Hypothalamus (tissue), 51 donors: ENCODE measurements at regions not wholly inside any gene's neighbourhood (a gene's known extent, or its start where the extent isn't known, plus 50 kb on each side); places are given as distances from the start of the nearest gene placed in this dataset.
"Not testable (repeated sequence)": the region's sequence is repeated elsewhere in the genome, so short reads cannot be mapped to it uniquely, and the experiment has no call there.

ENCODE experiments used
- DNase-seq, 51 donors: peaks; one replicate each; lab custom pipeline; 2025; lab: John Stamatoyannopoulos, UW

GRCh38 chr6:4434655-4435054 lies 299.3 kb upstream of the ECI2 start:
- DNase-seq: no peak

DNA sequence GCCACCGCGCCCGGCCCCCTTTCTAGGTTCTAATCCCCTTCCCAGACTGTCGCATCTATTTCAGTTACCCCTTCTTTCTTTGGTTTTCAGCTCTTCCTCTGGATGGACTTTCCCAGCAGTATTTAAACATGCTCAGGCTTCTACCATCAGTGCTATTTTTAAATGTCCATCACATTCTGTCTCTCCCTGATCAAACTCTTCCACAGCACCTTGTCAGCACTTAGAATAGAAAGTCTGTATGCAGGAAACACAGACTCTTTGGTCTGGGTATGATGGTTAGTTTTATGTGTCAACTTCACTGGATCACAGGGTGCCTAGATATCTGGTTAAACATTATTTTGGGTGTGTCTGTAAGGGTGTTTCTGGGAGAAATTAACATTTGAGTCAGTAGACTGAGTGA lies 297.8 kb upstream of the ECI2 start:
- no peak for DNase-seq

GRCh38 chr6:4426968-4427367 lies 291.6 kb upstream of the ECI2 start:
- DNase-seq: no peak

GRCh38 chr6:4421837-4422236 lies 286.5 kb upstream of the ECI2 start:
- no peak for DNase-seq

DNA sequence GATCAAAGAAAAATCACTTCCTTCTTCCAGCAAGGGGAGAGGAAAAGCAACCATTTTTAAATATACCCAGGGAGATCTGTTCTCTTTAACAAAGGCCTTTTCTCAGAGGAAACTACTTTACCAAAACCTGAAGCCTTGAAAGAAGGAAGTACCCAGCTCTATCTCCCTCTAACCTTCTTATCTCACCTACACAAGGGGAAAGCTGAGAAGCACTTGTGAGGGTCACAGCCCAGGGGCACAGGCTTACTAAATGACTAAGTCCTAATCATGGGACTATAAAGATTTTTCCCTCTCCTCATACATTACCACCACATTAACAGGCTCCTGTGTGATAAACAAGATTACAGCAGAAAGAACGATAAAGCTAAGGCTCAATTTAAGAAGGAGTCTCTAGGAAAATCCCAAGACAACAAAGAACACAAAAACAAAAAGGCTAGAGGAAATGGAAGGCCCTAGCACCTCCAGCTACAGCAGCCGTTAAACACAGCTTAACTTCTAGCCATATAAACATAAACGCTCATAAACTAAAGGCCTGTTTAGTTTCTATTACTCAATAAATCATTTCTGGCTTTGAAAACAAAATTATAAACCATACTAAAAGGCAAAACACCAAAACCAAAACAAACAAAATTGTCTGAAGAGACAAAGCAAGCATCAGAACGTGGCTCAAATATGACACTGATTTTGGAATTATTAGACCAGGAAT lies 284.9 kb upstream of the ECI2 start:
- DNase-seq: no peak

GRCh38 chr6:4415549-4415948 lies 280.2 kb upstream of the ECI2 start:
- DNase-seq: no peak

- not testable (repeated sequence) for DNase-seq
Observed at GRCh38 chr6:4414078-4414477, 278.7 kb upstream of the ECI2 start.

GRCh38 chr6:4413073-4413472 lies 277.7 kb upstream of the ECI2 start:
- DNase-seq: no peak

DNA sequence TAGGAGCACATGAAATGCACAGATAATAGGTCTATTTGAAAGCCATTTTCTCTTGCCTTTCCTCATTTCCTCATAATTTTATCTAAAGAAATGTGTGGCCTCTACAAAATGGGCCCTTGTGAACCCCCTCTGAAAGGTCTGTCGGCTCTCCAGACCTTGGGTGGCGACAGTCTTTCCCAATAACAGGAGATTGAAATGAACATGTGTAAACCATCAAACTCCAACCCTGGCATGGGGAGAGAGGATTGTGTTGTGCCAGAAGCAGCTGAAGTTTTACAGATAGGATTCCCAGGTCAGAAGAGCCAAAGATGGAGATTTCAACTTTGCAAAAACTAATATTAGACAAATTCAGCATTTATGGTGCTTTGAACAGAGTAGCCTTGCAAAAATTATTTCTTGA lies 277.1 kb upstream of the ECI2 start:
- DNase-seq: no peak

- DNase-seq: no peak
Observed at GRCh38 chr6:4412077-4412476, 276.7 kb upstream of the ECI2 start.

DNA sequence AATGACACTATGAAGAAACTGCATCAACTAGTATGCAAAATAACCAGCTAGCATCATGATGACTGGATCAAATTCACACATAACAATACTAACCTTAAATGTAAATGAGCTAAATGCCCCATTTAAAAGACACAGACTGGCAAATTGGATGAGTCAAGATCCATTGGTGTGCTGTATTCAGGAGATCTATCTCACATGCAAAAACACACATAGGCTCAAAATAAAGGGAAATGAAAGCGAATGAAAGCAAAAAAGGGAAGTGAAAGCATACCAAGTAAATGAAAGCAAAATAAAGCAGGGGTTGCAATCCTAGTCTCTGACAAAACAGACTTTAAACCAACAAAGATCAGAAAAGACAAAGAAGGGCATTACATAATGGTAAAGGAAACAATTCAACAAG lies 272.3 kb upstream of the ECI2 start:
- not testable (repeated sequence) for DNase-seq

GRCh38 chr6:4405621-4406212 lies 270.3 kb upstream of the ECI2 start:
- peak in 5 of 51 donors; percentile 1 to 26 (median 12) for DNase-seq

DNA sequence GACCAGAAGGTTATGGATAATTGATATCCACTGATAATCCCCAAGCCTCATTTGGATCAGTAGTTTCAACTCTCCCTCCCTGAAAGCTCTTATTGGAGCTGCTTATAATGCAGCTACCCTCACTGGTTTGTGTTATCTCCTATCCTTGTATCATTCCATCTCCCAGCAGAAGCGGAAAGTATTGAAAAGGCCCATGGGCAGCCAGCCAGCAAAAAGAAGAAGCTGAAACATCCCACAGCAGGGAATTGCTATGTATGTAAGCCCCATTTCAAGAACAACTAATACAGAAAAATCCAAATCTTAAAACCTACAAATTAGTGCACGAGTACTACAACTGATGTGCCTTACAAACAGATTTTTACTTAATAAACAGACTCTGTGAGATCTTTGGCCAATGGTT lies 269.0 kb upstream of the ECI2 start:
- DNase-seq: no peak

- peak in 1 of 51 donors; percentile 34 for DNase-seq
Observed at GRCh38 chr6:4403828-4404227, 268.5 kb upstream of the ECI2 start.

GRCh38 chr6:4403023-4403752 lies 267.8 kb upstream of the ECI2 start:
- no peak for DNase-seq

GRCh38 chr6:4402477-4402976 lies 267.2 kb upstream of the ECI2 start:
- no peak for DNase-seq

DNA sequence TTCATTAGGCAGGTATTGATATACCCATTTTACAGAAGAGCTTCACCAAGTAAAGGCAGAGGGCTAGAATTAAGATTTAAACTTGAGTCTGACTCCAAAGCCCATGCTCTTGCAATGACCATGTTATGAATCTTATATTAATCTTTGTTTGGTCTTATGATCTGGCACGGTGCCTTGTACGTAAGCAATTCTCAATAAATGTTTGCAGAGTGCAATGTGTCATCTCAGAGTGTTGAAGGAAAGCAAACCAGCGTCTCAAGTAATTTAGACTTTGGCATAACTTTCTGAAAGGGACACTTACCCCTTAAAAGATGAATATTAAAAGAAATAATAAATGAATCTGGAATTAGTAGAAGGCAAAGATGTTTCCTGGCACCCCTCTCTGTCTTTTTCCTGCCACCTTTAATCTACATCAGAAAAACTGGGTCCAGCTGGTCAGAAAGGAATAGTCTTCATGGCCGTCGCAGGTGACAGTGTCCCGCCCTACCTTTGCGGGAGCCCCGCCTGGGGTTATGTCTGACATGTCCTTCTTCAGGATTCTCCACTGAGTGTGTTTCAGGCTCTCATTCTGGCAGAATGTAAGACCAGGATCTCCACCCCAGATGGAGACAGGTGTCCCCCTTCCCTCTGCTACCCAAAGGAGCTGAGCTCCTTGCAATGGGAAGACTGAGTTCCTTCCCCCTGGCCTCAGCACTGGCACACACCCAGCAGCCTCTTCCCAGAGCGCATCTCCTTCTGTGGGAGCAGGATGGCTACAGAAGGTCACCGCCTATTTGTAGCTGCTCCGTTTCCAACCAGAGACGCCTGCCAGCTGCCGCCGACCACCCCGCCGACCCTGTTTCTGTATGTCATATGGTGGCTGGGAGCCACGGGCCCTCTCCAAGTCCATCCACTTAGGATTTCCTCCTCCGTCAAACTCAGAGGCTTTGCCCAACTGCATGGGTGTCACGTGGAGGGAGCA lies 266.3 kb upstream of the ECI2 start:
- no peak for DNase-seq

GRCh38 chr6:4399656-4400055 lies 264.3 kb upstream of the ECI2 start:
- no peak for DNase-seq

GRCh38 chr6:4398791-4399190 lies 263.4 kb upstream of the ECI2 start:
- DNase-seq: no peak

- peak in 13 of 51 donors; percentile 3 to 50 (median 18) for DNase-seq
Observed at GRCh38 chr6:4397307-4397706, 261.9 kb upstream of the ECI2 start.

GRCh38 chr6:4396044-4396443 lies 260.7 kb upstream of the ECI2 start:
- DNase-seq: no peak
